Endothelial cell (in vitro differentiated cells): ENCODE measurements at regions not wholly inside any gene's neighbourhood (a gene's known extent, or its start where the extent isn't known, plus 50 kb on each side); places are given as distances from the start of the nearest gene placed in this dataset.

ENCODE experiments used
- DNase-seq: peaks from one replicate; pipeline ENCODE4 v3.0.0; 2021; ENCODE audit warnings: low spot score
- H3K27ac Mint-ChIP-seq: one replicate; pipeline ENCODE4 v1.8.0; 2021; ENCODE audit warnings: mixed read lengths, inconsistent platforms; ENCODE audit not compliant: unreplicated experiment
- H3K27me3 Mint-ChIP-seq: one replicate; pipeline ENCODE4 v1.8.0; 2021; ENCODE audit warnings: mild to moderate bottlenecking, moderate library complexity, mixed read lengths, inconsistent platforms; ENCODE audit not compliant: unreplicated experiment
- H3K36me3 Mint-ChIP-seq: one replicate; pipeline ENCODE4 v1.8.0; 2021; ENCODE audit warnings: mild to moderate bottlenecking, low read depth, mixed read lengths, inconsistent platforms; ENCODE audit not compliant: unreplicated experiment
- H3K4me1 Mint-ChIP-seq: one replicate; pipeline ENCODE4 v1.8.0; 2021; ENCODE audit warnings: mild to moderate bottlenecking, mixed read lengths, inconsistent platforms; ENCODE audit not compliant: unreplicated experiment
- H3K4me3 Mint-ChIP-seq: one replicate; pipeline ENCODE4 v1.8.0; 2021; ENCODE audit warnings: mild to moderate bottlenecking, mixed read lengths, inconsistent platforms; ENCODE audit not compliant: unreplicated experiment
- H3K9me3 Mint-ChIP-seq: one replicate; pipeline ENCODE4 v1.8.0; 2021; ENCODE audit warnings: mixed read lengths, inconsistent platforms; ENCODE audit not compliant: unreplicated experiment
- TF ChIP-seq, protein P1 (sequence below): fragments of 200-600 bp; sonication (generic); IDR thresholded peaks from one replicate; pipeline ENCODE4 v1.5.0; 2021; ENCODE audit warnings: antibody characterized with exemption; ENCODE audit not compliant: unreplicated experiment

GRCh38 chrX:121254336-121254735, 206.9 kb downstream of the GLUD2 start:
- H3K9me3 Mint-ChIP-seq, result no peaks in the 10 kb centered on the region
- H3K4me1 Mint-ChIP-seq, result no peaks in the 10 kb centered on the region
- no peaks in the 10 kb centered on the region for H3K36me3 Mint-ChIP-seq
- H3K27ac Mint-ChIP-seq, result no peak overlapping the region
- H3K4me3 Mint-ChIP-seq, result no peak overlapping the region
- TF ChIP-seq, protein P1, sequence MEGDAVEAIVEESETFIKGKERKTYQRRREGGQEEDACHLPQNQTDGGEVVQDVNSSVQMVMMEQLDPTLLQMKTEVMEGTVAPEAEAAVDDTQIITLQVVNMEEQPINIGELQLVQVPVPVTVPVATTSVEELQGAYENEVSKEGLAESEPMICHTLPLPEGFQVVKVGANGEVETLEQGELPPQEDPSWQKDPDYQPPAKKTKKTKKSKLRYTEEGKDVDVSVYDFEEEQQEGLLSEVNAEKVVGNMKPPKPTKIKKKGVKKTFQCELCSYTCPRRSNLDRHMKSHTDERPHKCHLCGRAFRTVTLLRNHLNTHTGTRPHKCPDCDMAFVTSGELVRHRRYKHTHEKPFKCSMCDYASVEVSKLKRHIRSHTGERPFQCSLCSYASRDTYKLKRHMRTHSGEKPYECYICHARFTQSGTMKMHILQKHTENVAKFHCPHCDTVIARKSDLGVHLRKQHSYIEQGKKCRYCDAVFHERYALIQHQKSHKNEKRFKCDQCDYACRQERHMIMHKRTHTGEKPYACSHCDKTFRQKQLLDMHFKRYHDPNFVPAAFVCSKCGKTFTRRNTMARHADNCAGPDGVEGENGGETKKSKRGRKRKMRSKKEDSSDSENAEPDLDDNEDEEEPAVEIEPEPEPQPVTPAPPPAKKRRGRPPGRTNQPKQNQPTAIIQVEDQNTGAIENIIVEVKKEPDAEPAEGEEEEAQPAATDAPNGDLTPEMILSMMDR, result no peak
- DNase-seq, result no peak
- H3K27me3 Mint-ChIP-seq, result no peaks in the 10 kb centered on the region

- no peak for DNase-seq
- Mint-ChIP-seq H3K9me3 (no peaks in the 10 kb centered on the region), H3K4me3 (no peak overlapping the region), H3K4me1 (no peaks in the 10 kb centered on the region), H3K27ac (no peak overlapping the region), H3K27me3 (no peaks in the 10 kb centered on the region), H3K36me3 (no peaks in the 10 kb centered on the region)
- TF ChIP-seq, protein P1, result no peak
Observed at GRCh38 chrX:121256647-121257046, 209.2 kb downstream of the GLUD2 start.

DNA sequence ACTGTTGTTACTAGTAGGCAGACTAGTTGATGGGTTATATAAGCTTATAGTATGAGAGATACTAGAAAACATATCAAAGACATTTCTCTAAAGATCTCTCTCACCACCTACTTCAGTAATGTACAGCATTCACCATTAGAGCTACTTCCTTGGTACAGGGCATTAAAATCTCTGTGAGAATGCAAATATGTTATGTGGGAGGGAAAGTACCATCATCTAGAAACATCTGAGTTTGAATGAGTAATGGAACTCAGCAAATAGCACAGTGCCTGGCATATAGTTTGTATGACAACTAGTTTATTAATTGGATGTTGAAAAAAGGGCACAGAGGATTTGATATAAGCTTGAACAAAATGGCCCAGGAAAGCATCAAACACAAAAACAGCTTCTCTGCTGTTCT, 211.1 kb downstream of the GLUD2 start:
- DNase-seq, result no peak
- Mint-ChIP-seq H3K36me3 (no peaks in the 10 kb centered on the region), H3K27ac (no peak overlapping the region), H3K27me3 (no peaks in the 10 kb centered on the region), H3K4me3 (no peak overlapping the region), H3K9me3 (no peaks in the 10 kb centered on the region), H3K4me1 (no peaks in the 10 kb centered on the region)
- TF ChIP-seq, protein P1, result no peak

DNA sequence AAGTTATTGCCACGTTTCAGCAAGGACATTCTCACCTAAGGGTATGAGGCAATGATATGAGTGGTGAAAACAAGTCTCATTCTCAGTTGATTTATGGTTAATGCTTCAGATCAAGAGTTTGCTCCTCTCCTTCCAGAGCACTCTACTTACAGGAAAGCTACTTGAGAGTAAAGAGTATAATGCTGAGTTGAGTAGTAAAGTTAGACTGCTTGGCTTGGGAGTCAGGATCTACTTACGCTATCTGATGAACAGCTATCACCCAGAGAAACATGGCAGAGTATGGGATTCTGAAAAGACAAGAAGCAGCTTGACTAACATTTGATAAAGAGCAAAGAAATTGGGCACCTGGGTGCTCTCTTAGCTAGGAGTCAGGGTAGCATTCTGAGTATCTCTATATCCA, 211.8 kb downstream of the GLUD2 start:
- Mint-ChIP-seq H3K4me3 (no peak overlapping the region), H3K36me3 (no peaks in the 10 kb centered on the region), H3K4me1 (no peaks in the 10 kb centered on the region), H3K9me3 (no peaks in the 10 kb centered on the region), H3K27ac (no peak overlapping the region), H3K27me3 (no peaks in the 10 kb centered on the region)
- DNase-seq, result no peak
- TF ChIP-seq, protein P1, result no peak

- H3K27ac Mint-ChIP-seq, result no peak overlapping the region
- no peaks in the 10 kb centered on the region for H3K27me3 Mint-ChIP-seq
- no peaks in the 10 kb centered on the region for H3K4me1 Mint-ChIP-seq
- DNase-seq, result no peak
- no peaks in the 10 kb centered on the region for H3K36me3 Mint-ChIP-seq
- no peak overlapping the region for H3K4me3 Mint-ChIP-seq
- H3K9me3 Mint-ChIP-seq, result no peaks in the 10 kb centered on the region
- TF ChIP-seq, protein P1, result no peak
Observed at GRCh38 chrX:121260596-121261240, 213.3 kb downstream of the GLUD2 start.
